Memory B cell (primary cell): ENCODE measurements at regions not wholly inside any gene's neighbourhood (a gene's known extent, or its start where the extent isn't known, plus 50 kb on each side); places are given as distances from the start of the nearest gene placed in this dataset.

ENCODE experiments used
- ATAC-seq: fragments of 150-1000 bp; cut with Tn5 transposase; 2 replicates; pipeline ENCODE4 v1.10.0; 2021; ENCODE audit warnings: low read depth, mild to moderate bottlenecking, moderate library complexity
- DNase-seq, 2 donors: peaks; one replicate each; pipeline ENCODE4 v3.0.0; 2022; ENCODE audit warnings: low spot score in 2 of 2
- H3K27ac Mint-ChIP-seq: one replicate; pipeline ENCODE4 v1.8.0; 2022; ENCODE audit warnings: mild to moderate bottlenecking, moderate library complexity, mixed read lengths
- H3K27me3 Mint-ChIP-seq: one replicate; pipeline ENCODE4 v1.8.0; 2022; ENCODE audit warnings: mixed read lengths
- H3K36me3 Mint-ChIP-seq: one replicate; pipeline ENCODE4 v1.8.0; 2022; ENCODE audit warnings: mild to moderate bottlenecking, mixed read lengths
- H3K4me1 Mint-ChIP-seq: one replicate; pipeline ENCODE4 v1.8.0; 2022; ENCODE audit warnings: mixed read lengths
- H3K4me3 Mint-ChIP-seq: one replicate; pipeline ENCODE4 v1.8.0; 2022; ENCODE audit warnings: mild to moderate bottlenecking, moderate library complexity, mixed read lengths
- H3K9me3 Mint-ChIP-seq: one replicate; pipeline ENCODE4 v1.8.0; 2022; ENCODE audit warnings: mixed read lengths

- Mint-ChIP-seq H3K36me3 (no peaks in the 10 kb centered on the region), H3K4me3 (no peak overlapping the region), H3K9me3 (no peaks in the 10 kb centered on the region), H3K27ac (no peak overlapping the region), H3K4me1 (peaks cover 6% of the 10 kb centered on the region), H3K27me3 (peaks cover 2% of the 10 kb centered on the region)
- no peak for DNase-seq
- ATAC-seq = no peak
Measured at GRCh38 chr1:37244083-37244480, 209.8 kb upstream of the GRIK3 start.

- ATAC-seq = no peak
Measured at GRCh38 chr1:37244815-37245214, 210.5 kb upstream of the GRIK3 start.

GRCh38 chr1:37246631-37247030 lies 212.3 kb upstream of the GRIK3 start:
- no peak overlapping the region for H3K27ac Mint-ChIP-seq
- H3K4me1 Mint-ChIP-seq = no peaks in the 10 kb centered on the region
- peaks cover 2% of the 10 kb centered on the region for H3K27me3 Mint-ChIP-seq
- no peak for DNase-seq
- ATAC-seq = no peak
- no peaks in the 10 kb centered on the region for H3K36me3 Mint-ChIP-seq
- no peak overlapping the region for H3K4me3 Mint-ChIP-seq
- no peaks in the 10 kb centered on the region for H3K9me3 Mint-ChIP-seq

More at GRCh38 chr1:37244815-37245214, 210.5 kb upstream of the GRIK3 start:
- H3K27ac Mint-ChIP-seq = no peak overlapping the region
- H3K4me1 Mint-ChIP-seq = no peaks in the 10 kb centered on the region
- no peaks in the 10 kb centered on the region for H3K9me3 Mint-ChIP-seq
- no peak overlapping the region for H3K4me3 Mint-ChIP-seq
- DNase-seq = no peak
- H3K27me3 Mint-ChIP-seq = peaks cover 2% of the 10 kb centered on the region
- H3K36me3 Mint-ChIP-seq = no peaks in the 10 kb centered on the region

GRCh38 chr1:37250371-37250770 lies 216.1 kb upstream of the GRIK3 start:
- DNase-seq (no peak), ATAC-seq (no peak)
- H3K4me1 Mint-ChIP-seq = no peaks in the 10 kb centered on the region
- no peak overlapping the region for H3K27ac Mint-ChIP-seq
- H3K27me3 Mint-ChIP-seq = peaks cover 2% of the 10 kb centered on the region
- no peaks in the 10 kb centered on the region for H3K9me3 Mint-ChIP-seq
- H3K36me3 Mint-ChIP-seq = no peaks in the 10 kb centered on the region
- H3K4me3 Mint-ChIP-seq = no peak overlapping the region

GRCh38 chr1:37255136-37255795 lies 219.1 kb upstream of the ZC3H12A start:
- Mint-ChIP-seq H3K4me3 (no peak overlapping the region), H3K27ac (no peak overlapping the region), H3K9me3 (peaks cover 6% of the 10 kb centered on the region), H3K27me3 (peaks cover 25% of the 10 kb centered on the region), H3K36me3 (peaks cover 5% of the 10 kb centered on the region), H3K4me1 (peaks cover 9% of the 10 kb centered on the region)
- DNase-seq = no peak
- ATAC-seq = no peak

- no peak for DNase-seq
- Mint-ChIP-seq H3K36me3 (peaks cover 5% of the 10 kb centered on the region), H3K9me3 (peaks cover 6% of the 10 kb centered on the region), H3K27ac (no peak overlapping the region), H3K4me1 (peaks cover 9% of the 10 kb centered on the region), H3K4me3 (no peak overlapping the region), H3K27me3 (peaks cover 25% of the 10 kb centered on the region)
- ATAC-seq = no peak
Measured at GRCh38 chr1:37255868-37256267, 218.5 kb upstream of the ZC3H12A start.

- Mint-ChIP-seq H3K4me1 (peaks cover 9% of the 10 kb centered on the region), H3K27ac (no peak overlapping the region), H3K4me3 (no peak overlapping the region), H3K9me3 (peaks cover 6% of the 10 kb centered on the region), H3K36me3 (peaks cover 5% of the 10 kb centered on the region), H3K27me3 (peaks cover 31% of the 10 kb centered on the region)
- DNase-seq = no peak
- no peak for ATAC-seq
Measured at GRCh38 chr1:37257646-37258045, 216.7 kb upstream of the ZC3H12A start.

- peaks cover 9% of the 10 kb centered on the region for H3K4me1 Mint-ChIP-seq
- H3K9me3 Mint-ChIP-seq = peaks cover 6% of the 10 kb centered on the region
- ATAC-seq (no peak), DNase-seq (no peak)
- H3K36me3 Mint-ChIP-seq = peaks cover 5% of the 10 kb centered on the region
- no peak overlapping the region for H3K4me3 Mint-ChIP-seq
- H3K27me3 Mint-ChIP-seq = peaks cover 31% of the 10 kb centered on the region
- no peak overlapping the region for H3K27ac Mint-ChIP-seq
Measured at GRCh38 chr1:37258068-37258467, 216.3 kb upstream of the ZC3H12A start.

- ATAC-seq = no peak
- H3K36me3 Mint-ChIP-seq = peaks cover 5% of the 10 kb centered on the region
- peaks cover 9% of the 10 kb centered on the region for H3K9me3 Mint-ChIP-seq
- no peak for DNase-seq
- peaks cover 9% of the 10 kb centered on the region for H3K4me1 Mint-ChIP-seq
- no peak overlapping the region for H3K27ac Mint-ChIP-seq
- H3K27me3 Mint-ChIP-seq = peaks cover 33% of the 10 kb centered on the region
- no peak overlapping the region for H3K4me3 Mint-ChIP-seq
Measured at GRCh38 chr1:37259019-37259418, 215.4 kb upstream of the ZC3H12A start.

GRCh38 chr1:37261129-37261528 lies 213.3 kb upstream of the ZC3H12A start:
- H3K4me1 Mint-ChIP-seq = peaks cover 3% of the 10 kb centered on the region
- H3K4me3 Mint-ChIP-seq = no peak overlapping the region
- H3K36me3 Mint-ChIP-seq = peaks cover 3% of the 10 kb centered on the region
- H3K27me3 Mint-ChIP-seq = peaks cover 29% of the 10 kb centered on the region
- H3K27ac Mint-ChIP-seq = no peak overlapping the region
- H3K9me3 Mint-ChIP-seq = peaks cover 7% of the 10 kb centered on the region
- ATAC-seq = no peak
- no peak for DNase-seq

- peaks cover 18% of the 10 kb centered on the region for H3K27me3 Mint-ChIP-seq
- H3K4me3 Mint-ChIP-seq = no peak overlapping the region
- ATAC-seq (no peak), DNase-seq (no peak)
- peaks cover 2% of the 10 kb centered on the region for H3K4me1 Mint-ChIP-seq
- H3K27ac Mint-ChIP-seq = no peak overlapping the region
- peaks cover 4% of the 10 kb centered on the region for H3K9me3 Mint-ChIP-seq
- H3K36me3 Mint-ChIP-seq = no peaks in the 10 kb centered on the region
Measured at GRCh38 chr1:37262439-37263170, 211.8 kb upstream of the ZC3H12A start.

GRCh38 chr1:37265156-37265555 lies 209.2 kb upstream of the ZC3H12A start:
- H3K4me1 Mint-ChIP-seq = peaks cover 2% of the 10 kb centered on the region
- DNase-seq (no peak), ATAC-seq (no peak)
- H3K27ac Mint-ChIP-seq = no peak overlapping the region
- peaks cover 3% of the 10 kb centered on the region for H3K9me3 Mint-ChIP-seq
- peaks cover 8% of the 10 kb centered on the region for H3K27me3 Mint-ChIP-seq
- H3K4me3 Mint-ChIP-seq = no peak overlapping the region
- H3K36me3 Mint-ChIP-seq = no peaks in the 10 kb centered on the region

- peaks cover 2% of the 10 kb centered on the region for H3K4me1 Mint-ChIP-seq
- H3K4me3 Mint-ChIP-seq = no peak overlapping the region
- no peak for DNase-seq
- no peak overlapping the region for H3K27ac Mint-ChIP-seq
- H3K27me3 Mint-ChIP-seq = peaks cover 7% of the 10 kb centered on the region
- no peaks in the 10 kb centered on the region for H3K36me3 Mint-ChIP-seq
- no peak for ATAC-seq
- H3K9me3 Mint-ChIP-seq = peaks cover 3% of the 10 kb centered on the region
Measured at GRCh38 chr1:37265786-37266667, 208.4 kb upstream of the ZC3H12A start.
